ENCODE measurements at regions not wholly inside any gene's neighbourhood (a gene's known extent, or its start where the extent isn't known, plus 50 kb on each side); places are given as distances from the start of the nearest gene placed in this dataset.

DNA sequence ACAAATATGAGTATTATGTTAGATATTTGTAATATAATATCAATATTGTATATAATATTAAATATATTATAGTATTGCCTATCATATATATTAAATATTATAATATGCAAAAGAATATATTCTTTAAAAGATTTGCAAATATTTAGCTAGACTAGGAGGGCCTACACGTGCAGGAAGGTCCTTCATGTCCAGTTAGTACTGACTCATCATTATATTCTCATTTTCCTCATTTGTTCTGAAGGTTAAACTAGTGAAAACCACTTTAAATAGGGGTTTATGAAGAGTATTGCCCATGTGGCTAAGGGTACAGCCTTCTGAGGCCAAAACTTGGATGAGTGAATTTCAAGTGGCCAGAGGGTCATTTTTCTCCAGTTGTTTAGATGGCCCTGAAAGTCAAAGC is 293.0 kb upstream of the VRK2 start:
- no peak for DNase-seq (ENCODE audit: low read depth, low spot score)
- in situ Hi-C loops (cut with HindIII; ENCODE audit: low pct_unique_long_range_greater_than_20kb, low sequenced_read_pairs) = no loop called here

DNA sequence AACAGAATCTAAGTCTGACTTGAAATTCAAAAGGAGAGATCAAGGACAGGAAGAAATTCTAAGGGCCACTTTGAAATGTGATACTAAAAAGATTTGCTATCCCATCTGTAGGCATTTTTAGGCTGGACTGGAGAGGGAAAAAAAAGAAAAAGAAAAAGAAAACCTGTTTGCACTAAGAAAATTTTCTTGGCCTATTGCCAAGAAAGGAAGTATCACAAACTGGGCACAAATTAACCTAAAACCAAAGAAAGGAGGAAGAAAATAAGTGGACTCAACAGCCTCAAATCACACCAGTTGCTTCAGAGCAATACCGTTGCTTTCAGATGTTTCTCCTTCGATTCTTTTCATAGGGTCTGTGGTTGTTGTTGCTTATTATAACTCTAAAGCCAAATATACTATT is 287.9 kb upstream of the VRK2 start:
- DNase-seq (ENCODE audit: low read depth, low spot score) = no peak
- in situ Hi-C loops (cut with HindIII; ENCODE audit: low pct_unique_long_range_greater_than_20kb, low sequenced_read_pairs) = no loop called here

DNA sequence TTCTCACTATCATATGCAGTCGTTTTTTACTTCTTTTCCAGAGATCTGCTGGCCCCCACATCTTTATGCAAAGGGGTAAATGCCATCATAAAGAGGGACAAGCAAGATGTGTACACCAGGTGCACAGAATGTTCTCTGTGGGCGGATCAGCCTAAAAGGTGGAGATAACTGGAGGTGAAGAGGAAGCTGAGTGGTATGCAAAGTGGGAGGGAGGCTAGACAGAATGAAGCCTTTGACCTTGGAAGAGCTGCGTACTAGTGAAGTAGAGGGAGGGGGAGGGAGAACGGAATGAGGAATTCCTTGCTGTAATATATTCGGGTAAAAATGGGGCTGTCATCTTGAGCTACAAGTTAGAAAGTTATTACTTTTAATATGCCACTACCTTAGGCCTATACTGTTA is 287.5 kb upstream of the VRK2 start:
- in situ Hi-C loops (cut with HindIII; ENCODE audit: low pct_unique_long_range_greater_than_20kb, low sequenced_read_pairs) = no loop called here
- DNase-seq (ENCODE audit: low read depth, low spot score) = no peak

DNA sequence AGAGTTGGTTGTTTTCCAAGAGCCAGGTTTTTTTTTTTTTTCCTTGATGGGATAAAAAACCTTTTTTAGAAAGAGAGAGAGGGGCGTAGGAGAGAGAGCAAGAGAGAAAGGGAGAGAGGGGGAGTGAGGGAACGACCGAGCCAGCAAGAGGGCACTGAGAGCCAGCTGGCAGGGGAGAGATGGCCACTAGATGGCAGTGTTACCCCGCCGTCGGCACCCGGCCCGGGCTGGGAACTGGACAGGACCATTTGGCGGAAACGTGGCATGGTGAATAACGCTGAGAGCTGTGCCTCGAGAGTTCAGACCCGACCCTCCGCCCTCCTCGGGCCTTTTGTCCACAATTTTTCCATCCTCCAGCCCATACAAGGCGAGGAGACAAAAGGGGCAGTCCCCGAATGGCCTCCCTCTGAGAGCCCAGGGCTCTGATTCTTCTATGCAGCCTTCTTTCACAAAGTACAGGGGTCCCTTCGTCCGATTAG is 286.7 kb upstream of the VRK2 start:
- DNase-seq (ENCODE audit: low read depth, low spot score) = peak; percentile 85
- in situ Hi-C loops (cut with HindIII; ENCODE audit: low pct_unique_long_range_greater_than_20kb, low sequenced_read_pairs) = no loop called here

DNA sequence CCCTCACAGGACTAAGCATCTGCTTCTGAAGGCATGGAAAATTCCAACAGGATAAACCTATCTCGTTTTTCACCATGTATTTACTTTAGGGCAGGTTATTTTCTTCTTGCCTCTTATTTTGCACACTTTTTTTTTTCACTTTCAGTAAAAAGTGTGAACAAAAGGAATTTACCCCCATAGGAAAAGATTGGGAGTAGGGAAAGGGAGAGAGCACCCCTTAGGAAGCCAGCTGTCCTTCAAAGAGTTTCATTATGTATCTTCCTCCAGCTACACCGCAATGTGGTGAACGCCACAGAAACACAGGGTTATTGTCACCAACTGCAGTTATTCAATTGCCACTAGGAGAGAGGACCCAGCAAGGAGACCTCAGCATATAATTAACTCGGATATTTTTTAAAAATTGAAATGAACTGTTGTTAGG is 286.2 kb upstream of the VRK2 start:
- peak; percentile 53 for DNase-seq (ENCODE audit: low read depth, low spot score)
- in situ Hi-C loops (cut with HindIII; ENCODE audit: low pct_unique_long_range_greater_than_20kb, low sequenced_read_pairs) = no loop called here

DNA sequence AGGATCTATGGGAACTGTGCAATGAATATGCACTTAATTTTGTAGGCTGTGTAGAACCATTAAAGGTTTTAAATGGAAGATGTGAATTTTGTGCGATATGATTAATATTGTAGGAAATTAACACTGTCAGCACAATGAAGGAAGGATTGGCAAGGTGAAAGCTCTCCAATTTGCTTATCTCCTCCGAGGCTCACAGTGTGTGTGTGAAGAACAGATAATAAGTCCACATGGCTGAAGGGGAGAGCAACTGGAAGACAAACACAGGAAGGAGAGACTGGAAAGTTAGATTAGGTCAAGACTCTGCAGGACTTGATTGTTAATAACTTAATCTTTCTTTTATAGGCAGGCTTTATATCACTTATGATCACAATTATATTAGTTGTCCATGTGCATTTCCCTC is 269.7 kb upstream of the VRK2 start:
- in situ Hi-C loops (cut with HindIII; ENCODE audit: low pct_unique_long_range_greater_than_20kb, low sequenced_read_pairs) = no loop called here
- DNase-seq (ENCODE audit: low read depth, low spot score) = no peak

DNA sequence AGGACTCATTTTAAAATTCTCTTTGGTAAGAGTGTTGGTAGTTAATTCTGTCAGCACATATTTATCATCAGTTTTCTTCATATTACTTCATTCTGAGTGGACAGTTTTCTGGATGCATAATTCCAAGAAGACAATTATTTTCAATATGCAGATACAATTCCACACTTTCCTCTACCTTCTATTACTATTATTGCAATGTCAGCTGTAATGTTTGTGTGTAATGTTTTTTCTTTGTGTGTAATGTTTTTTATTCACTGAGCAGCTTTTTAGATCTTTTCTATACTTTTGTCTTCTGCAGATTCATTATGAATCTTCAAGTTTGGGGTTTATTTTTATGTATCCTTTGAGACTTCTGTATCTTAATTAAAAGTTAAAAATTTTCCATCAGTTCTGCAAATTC is 264.0 kb upstream of the VRK2 start:
- DNase-seq (ENCODE audit: low read depth, low spot score) = no peak
- in situ Hi-C loops (cut with HindIII; ENCODE audit: low pct_unique_long_range_greater_than_20kb, low sequenced_read_pairs) = no loop called here

DNA sequence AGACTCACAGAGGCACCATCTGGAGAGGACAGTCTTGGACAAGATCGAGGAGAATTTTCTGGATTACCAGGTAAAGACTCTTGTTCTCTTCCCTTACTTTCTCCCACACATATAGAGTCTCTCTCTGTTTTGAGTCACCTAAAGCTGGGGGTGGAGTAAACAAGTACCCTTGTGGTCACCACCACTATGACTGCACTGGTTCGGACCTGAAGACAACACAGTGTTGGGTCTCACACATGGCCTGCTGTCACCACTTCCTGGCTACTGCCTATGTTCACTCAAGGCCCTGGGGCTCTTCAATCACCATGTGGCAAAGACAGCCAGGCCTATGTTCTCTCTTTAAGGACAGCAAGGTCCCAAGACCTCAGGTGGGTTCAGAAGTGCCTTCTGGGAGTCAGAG is 253.3 kb upstream of the VRK2 start:
- DNase-seq (ENCODE audit: low read depth, low spot score) = no peak
- in situ Hi-C loops (cut with HindIII; ENCODE audit: low pct_unique_long_range_greater_than_20kb, low sequenced_read_pairs) = no loop called here

DNA sequence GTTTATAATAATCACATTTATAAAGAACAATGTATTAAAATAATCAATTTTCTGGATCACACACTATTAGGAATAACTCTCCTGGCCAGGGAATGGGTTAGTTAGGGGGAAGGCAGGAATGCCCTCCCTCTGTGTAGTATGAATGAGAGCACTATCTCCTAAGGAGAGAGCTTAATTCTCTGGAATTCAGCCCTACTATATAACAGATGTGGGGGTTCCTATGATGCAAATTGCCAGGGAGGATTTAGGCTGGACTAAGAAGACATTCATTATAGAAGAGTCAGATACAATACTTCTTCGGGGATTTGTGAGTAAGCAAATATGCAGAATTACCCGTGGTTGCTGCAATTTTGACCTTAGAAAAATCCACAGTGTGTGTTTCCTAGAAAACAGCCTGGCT is 250.1 kb upstream of the VRK2 start:
- in situ Hi-C loops (cut with HindIII; ENCODE audit: low pct_unique_long_range_greater_than_20kb, low sequenced_read_pairs) = no loop called here
- no peak for DNase-seq (ENCODE audit: low read depth, low spot score)

DNA sequence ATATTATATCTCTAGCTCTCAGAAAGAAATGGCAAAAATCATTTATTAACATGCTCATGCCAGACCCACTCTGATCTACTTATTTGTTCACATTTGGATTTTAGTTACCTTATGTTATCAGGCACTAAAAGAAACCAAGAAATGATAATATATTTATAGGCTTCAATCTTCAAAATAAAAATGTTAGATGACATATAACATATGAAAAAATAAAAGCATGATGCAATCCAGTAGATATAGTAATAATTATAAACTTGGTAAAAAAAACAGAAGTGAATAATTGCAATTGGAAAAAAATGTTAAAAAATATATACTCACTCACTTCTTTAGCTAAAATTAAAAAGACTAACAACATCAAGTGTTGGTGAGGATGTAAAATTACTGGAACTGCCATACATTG is 248.3 kb upstream of the VRK2 start:
- no peak for DNase-seq (ENCODE audit: low read depth, low spot score)
- in situ Hi-C loops (cut with HindIII; ENCODE audit: low pct_unique_long_range_greater_than_20kb, low sequenced_read_pairs) = no loop called here

DNA sequence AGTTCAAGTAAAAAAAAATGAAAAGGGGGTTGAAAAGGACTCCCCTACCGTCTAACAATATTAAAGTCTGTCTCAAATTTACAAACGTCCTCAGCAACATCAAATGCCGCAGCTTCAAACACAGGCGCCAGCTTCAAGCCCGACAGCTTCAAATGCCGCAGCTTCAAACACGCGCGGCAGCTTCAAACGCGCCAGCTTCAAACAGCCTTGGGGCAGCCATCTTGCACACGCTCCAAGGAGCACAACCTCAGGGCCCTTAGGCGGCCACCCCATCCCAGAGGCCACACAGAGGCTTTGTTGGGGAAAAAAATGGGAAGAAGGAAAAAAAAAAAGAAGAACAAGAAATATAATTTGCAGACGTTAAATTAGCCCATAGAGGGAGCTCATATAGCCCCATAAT is 244.4 kb upstream of the VRK2 start:
- in situ Hi-C loops (cut with HindIII; ENCODE audit: low pct_unique_long_range_greater_than_20kb, low sequenced_read_pairs) = no loop called here
- DNase-seq (ENCODE audit: low read depth, low spot score) = peak; percentile 7

DNA sequence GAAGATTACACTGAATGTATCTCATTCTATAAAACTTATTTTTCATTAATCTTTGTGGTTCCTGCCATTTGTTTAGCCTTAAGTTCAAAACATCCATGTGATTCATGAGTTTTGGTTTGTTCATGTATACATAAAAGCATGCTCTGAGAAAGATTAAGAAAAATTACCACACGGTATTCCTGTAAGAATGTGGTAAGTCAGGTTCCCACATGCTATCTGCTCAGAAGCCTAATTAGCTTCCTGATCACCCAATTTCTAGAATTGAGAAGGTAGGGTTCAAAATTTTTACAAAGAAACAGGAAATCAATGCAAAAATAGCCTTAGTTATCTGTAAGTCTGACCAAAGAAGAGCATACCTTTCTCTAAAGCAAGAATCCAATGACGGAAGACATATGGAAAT is 241.6 kb upstream of the VRK2 start:
- no peak for DNase-seq (ENCODE audit: low read depth, low spot score)
- in situ Hi-C loops (cut with HindIII; ENCODE audit: low pct_unique_long_range_greater_than_20kb, low sequenced_read_pairs) = no loop called here

DNA sequence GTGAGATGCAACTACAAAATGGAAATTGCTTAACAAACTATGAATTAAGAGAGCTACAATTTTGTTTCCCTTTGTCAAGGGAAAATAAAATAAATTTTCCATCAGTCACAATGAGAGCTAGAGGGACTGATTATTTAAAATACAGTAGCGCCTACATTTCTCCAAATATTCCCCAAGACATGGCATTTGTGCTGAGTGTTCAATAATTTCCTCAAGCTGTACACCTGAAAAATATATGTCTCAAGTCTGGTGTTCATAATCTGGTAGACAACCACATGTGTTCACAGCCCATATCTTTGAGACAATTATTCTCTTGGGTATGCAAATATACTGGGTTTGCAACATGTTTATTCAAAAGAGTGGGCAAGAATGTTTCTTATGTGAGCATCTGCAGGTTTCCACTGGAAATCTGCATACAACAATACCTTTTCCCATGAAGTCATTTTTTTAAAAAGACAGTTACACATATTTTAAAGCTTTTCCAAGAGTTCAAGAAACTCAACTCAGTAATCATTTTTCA is 240.1 kb upstream of the VRK2 start:
- no peak for DNase-seq (ENCODE audit: low read depth, low spot score)
- in situ Hi-C loops (cut with HindIII; ENCODE audit: low pct_unique_long_range_greater_than_20kb, low sequenced_read_pairs) = no loop called here

DNA sequence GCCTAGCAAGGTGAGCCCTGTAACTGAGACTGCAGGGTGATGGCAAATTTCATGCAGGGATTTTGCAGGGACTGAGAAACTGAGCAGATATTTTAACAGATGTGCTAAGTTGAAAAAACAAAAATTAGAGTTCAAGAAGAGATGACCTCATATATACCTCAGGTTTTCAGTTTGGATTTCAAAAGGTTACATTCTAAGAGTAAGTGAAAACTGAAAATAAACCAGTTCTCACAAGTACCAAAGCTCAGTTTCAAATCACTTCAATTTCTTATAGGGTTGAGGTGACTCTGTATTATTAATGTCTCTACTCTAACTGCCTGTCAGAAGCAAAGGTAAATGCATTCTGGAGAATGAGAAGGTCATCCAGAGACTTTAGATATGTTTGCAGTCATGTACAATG is 237.4 kb upstream of the VRK2 start:
- no peak for DNase-seq (ENCODE audit: low read depth, low spot score)
- in situ Hi-C loops (cut with HindIII; ENCODE audit: low pct_unique_long_range_greater_than_20kb, low sequenced_read_pairs) = no loop called here

DNA sequence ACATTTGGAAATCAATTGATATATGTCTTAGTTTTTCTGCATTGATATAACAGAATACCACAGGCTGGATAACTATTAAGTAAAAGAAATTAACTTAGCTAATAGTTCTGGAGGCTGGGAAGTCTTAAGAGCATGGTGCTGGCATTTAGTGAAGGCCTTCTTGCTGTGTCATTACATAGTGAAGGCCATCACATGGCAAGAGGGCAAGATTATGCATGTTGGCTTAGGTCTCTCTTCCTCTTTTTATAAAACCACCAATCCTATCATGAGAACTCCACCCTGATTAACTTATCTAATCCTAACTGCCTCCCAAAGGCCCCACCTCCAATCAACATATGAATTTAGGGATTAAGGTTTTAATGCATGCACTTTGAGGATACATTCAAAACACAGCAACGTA is 225.5 kb upstream of the VRK2 start:
- no peak for DNase-seq (ENCODE audit: low read depth, low spot score)
- in situ Hi-C loops (cut with HindIII; ENCODE audit: low pct_unique_long_range_greater_than_20kb, low sequenced_read_pairs) = no loop called here

DNA sequence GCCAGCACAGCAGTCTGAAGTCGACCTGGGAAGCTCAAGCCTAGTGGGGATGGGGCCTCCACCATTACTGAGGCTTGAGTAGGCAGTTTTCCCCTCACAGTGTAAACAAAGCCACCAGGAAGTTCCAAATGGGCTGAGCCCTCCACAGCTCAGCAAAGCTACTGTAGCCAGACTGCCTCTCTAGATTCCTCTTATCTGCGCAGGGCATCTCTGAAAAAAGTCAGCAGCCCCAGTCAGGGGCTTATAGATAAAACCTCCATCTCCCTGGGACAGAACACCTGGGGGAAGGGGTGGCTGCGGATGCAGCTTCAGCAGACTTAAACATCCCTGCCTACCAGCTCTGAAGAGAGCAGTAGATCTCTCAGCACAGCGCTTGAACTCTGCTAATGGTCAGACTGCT is 218.4 kb upstream of the VRK2 start:
- no peak for DNase-seq (ENCODE audit: low read depth, low spot score)
- in situ Hi-C loops (cut with HindIII; ENCODE audit: low pct_unique_long_range_greater_than_20kb, low sequenced_read_pairs) = no loop called here

DNA sequence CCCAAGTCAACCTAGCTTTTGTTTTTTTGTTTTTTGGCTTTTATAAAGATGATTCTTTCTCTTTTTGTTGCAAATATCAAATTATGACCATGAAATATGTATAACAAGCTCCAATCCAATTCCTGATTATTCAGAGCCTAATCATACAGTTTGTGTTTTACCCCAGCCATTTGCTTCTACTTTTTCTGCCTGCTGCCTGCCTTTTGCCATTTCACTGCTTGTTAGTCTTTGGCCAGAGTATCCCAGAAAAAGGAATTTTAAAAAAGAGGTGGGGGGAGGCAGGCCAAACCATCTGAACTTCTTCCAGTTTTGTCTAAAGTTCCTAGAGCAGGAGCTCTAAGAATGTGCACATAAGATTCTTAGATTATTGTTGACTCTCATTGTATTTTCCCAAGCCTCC is 211.9 kb upstream of the VRK2 start:
- in situ Hi-C loops (cut with HindIII; ENCODE audit: low pct_unique_long_range_greater_than_20kb, low sequenced_read_pairs) = no loop called here
- no peak for DNase-seq (ENCODE audit: low read depth, low spot score)

DNA sequence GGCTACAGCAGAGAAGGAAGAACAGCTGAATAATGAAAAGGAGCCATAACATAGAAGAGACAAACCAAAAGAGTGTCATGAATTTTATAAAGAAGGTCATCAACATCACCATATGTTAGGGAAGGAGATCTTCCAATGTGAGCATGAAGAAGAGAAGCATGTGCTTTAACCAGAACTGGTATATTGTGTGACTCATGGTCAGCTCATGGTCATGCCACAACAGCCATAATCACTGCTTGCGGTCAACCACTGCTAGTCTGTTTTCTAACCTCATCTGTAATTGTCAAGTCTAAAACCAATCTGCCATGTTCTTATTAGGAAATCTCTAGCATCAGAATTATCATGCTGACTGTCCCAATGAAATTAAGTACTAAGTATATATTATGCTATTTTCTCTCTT is 204.1 kb upstream of the VRK2 start:
- in situ Hi-C loops (cut with HindIII; ENCODE audit: low pct_unique_long_range_greater_than_20kb, low sequenced_read_pairs) = no loop called here
- peak; percentile 66 for DNase-seq (ENCODE audit: low read depth, low spot score)

DNA sequence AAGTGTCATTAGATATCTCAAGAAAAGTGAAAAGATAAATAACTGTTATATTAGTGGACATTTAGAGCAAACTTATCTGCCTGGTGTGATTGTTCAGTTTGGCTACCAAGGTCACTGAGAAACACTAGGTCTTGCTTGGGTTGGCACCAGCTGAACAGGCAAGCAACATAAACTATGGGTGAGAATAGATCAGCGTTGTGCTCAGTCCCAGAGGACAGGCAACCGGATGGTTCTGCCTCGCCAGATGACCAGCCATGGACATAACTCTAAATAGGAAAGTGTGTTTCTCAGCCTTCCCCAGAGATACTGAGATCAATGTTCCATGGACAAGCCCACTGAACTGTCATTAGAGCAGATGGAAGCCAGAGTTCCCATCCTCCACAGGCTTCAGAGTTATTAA is 203.4 kb upstream of the VRK2 start:
- in situ Hi-C loops (cut with HindIII; ENCODE audit: low pct_unique_long_range_greater_than_20kb, low sequenced_read_pairs) = no loop called here
- no peak for DNase-seq (ENCODE audit: low read depth, low spot score)

DNA sequence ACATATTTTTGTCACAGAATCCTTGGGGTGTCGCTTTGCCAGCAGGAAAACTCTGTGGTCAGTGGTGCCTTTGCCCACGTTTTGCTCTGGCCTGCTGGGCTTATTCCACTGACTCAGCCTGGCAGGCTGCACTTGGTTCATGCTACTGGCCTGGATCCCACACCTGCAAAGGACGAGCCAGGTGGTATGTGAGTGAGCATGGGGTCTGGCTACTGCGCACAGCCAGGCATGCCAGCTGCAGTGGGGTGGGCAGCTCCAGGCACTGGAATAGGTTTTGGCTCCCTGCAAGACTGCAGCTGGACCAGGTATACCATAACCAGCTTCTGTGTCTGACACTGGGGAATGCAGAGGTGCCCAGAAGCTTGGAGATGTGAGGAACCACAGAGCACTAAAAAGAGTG is 197.9 kb upstream of the VRK2 start:
- DNase-seq (ENCODE audit: low read depth, low spot score) = no peak
- in situ Hi-C loops (cut with HindIII; ENCODE audit: low pct_unique_long_range_greater_than_20kb, low sequenced_read_pairs) = no loop called here

All from SK-MEL-5 (cell line).